Ishikawa (cell line): ENCODE measurements at regions not wholly inside any gene's neighbourhood (a gene's known extent, or its start where the extent isn't known, plus 50 kb on each side); places are given as distances from the start of the nearest gene placed in this dataset.

ENCODE experiments used
- CEBPB ChIP-seq: IDR thresholded peaks from 2 replicates; pipeline ENCODE4 v1.6.1; 2012
- CREB1 ChIP-seq: IDR thresholded peaks from 2 replicates; pipeline ENCODE4 v1.6.1; 2012; ENCODE audit warnings: low read depth
- EGR1 ChIP-seq: IDR thresholded peaks from 2 replicates; pipeline ENCODE4 v1.6.1; 2012
- EP300 ChIP-seq: IDR thresholded peaks from 2 replicates; pipeline ENCODE4 v1.6.1; 2012; ENCODE audit warnings: borderline replicate concordance
- FOXM1 ChIP-seq: IDR thresholded peaks from 2 replicates; pipeline ENCODE4 v1.6.1; 2012; ENCODE audit warnings: low read depth, borderline replicate concordance
- NFIC ChIP-seq: IDR thresholded peaks from 2 replicates; pipeline ENCODE4 v1.6.1; 2012
- RAD21 ChIP-seq: IDR thresholded peaks from 2 replicates; pipeline ENCODE4 v1.6.1; 2012; ENCODE audit warnings: low read depth
- TAF1 ChIP-seq: IDR thresholded peaks from 2 replicates; pipeline ENCODE4 v1.6.1; 2012; ENCODE audit warnings: low read depth, mild to moderate bottlenecking
- TCF12 ChIP-seq: IDR thresholded peaks from 2 replicates; pipeline ENCODE4 v1.6.1; 2012; ENCODE audit warnings: low read depth
- TEAD4 ChIP-seq: IDR thresholded peaks from 2 replicates; pipeline ENCODE4 v1.6.1; 2012
- YY1 ChIP-seq: IDR thresholded peaks from 2 replicates; pipeline ENCODE4 v1.6.1; 2012; ENCODE audit warnings: low read depth
- ZBTB7A ChIP-seq: IDR thresholded peaks from 2 replicates; pipeline ENCODE4 v1.6.1; 2012; ENCODE audit warnings: low read depth
- TF ChIP-seq, protein P1 (sequence below): IDR thresholded peaks from 2 replicates; pipeline ENCODE4 v1.6.1; 2012; ENCODE audit warnings: low read depth, mild to moderate bottlenecking
- TF ChIP-seq, protein P2 (sequence below): IDR thresholded peaks from 2 replicates; pipeline ENCODE4 v1.6.1; 2012
- TF ChIP-seq, protein P3 (sequence below): IDR thresholded peaks from 2 replicates; pipeline ENCODE4 v1.6.1; 2012

DNA sequence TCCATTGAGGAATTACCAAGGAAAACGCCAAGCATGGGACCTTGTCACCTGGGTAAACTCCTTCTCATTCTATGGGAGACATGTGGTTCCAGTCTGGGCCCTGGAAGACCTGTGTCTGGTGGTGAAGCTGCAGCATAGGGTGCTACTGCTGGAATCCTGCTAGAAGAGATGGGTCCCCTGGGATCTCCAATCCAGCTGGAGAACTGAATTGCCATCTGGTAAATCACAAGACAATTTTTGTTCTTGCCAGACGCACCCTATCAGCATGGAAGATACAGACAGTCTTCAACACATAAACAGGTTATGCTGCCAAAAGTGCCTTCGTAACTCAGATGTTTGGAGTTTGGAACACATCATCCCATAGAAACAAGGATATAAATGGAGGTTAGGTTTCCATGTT lies 424.0 kb upstream of the BRINP1 start:
- TF ChIP-seq TEAD4 (no peak), FOXM1 (no peak)

DNA sequence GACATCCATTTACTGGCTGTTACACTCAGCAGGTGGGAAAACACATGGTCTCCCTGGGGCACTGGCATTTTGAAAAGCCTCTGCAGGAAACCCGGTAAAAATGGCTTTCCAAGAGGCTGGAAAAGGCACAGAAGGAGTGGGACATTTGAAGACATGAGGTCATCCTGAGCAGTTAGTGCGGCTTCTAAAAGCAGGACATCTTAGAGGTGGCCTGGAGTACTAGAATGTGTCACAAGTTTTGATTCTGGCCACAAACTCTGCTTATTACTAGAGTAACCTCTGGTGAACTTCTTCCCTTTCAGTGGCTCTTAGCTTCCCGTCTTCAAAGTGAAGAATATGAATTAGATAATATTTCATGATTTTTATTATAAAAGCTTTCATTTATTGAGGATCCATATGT lies 423.0 kb upstream of the BRINP1 start:
- TF ChIP-seq NFIC (no peak), TAF1 (no peak)

DNA sequence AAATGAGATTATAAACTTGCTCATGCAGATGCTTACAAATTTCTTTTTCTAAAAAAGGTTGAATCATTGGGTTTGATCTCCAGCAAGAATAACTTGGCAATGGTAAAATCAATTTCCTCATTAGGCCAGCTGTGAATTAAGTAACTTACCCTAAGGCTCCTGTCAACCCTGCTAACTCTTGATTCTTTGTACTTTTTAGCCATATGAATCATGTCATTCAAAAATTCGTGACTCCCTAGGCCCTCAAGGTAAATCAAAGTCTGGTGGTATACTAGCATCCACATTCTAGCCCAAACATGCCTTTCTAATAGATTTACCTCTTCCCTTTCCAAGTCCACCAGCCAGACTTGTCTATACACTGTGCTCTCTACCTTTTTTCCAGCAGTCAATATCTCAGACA lies 420.8 kb upstream of the BRINP1 start:
- no peak for TF ChIP-seq RAD21
- TF ChIP-seq EP300 = no peak
- TF ChIP-seq CREB1 = no peak
- TF ChIP-seq TAF1 = no peak
- no peak for TF ChIP-seq EGR1
- TF ChIP-seq TCF12 = no peak
- no peak for TF ChIP-seq TEAD4
- TF ChIP-seq, protein P1, sequence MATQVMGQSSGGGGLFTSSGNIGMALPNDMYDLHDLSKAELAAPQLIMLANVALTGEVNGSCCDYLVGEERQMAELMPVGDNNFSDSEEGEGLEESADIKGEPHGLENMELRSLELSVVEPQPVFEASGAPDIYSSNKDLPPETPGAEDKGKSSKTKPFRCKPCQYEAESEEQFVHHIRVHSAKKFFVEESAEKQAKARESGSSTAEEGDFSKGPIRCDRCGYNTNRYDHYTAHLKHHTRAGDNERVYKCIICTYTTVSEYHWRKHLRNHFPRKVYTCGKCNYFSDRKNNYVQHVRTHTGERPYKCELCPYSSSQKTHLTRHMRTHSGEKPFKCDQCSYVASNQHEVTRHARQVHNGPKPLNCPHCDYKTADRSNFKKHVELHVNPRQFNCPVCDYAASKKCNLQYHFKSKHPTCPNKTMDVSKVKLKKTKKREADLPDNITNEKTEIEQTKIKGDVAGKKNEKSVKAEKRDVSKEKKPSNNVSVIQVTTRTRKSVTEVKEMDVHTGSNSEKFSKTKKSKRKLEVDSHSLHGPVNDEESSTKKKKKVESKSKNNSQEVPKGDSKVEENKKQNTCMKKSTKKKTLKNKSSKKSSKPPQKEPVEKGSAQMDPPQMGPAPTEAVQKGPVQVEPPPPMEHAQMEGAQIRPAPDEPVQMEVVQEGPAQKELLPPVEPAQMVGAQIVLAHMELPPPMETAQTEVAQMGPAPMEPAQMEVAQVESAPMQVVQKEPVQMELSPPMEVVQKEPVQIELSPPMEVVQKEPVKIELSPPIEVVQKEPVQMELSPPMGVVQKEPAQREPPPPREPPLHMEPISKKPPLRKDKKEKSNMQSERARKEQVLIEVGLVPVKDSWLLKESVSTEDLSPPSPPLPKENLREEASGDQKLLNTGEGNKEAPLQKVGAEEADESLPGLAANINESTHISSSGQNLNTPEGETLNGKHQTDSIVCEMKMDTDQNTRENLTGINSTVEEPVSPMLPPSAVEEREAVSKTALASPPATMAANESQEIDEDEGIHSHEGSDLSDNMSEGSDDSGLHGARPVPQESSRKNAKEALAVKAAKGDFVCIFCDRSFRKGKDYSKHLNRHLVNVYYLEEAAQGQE = no peak
- no peak for TF ChIP-seq CEBPB
- TF ChIP-seq, protein P2, sequence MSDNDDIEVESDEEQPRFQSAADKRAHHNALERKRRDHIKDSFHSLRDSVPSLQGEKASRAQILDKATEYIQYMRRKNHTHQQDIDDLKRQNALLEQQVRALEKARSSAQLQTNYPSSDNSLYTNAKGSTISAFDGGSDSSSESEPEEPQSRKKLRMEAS = no peak
- TF ChIP-seq, protein P3, sequence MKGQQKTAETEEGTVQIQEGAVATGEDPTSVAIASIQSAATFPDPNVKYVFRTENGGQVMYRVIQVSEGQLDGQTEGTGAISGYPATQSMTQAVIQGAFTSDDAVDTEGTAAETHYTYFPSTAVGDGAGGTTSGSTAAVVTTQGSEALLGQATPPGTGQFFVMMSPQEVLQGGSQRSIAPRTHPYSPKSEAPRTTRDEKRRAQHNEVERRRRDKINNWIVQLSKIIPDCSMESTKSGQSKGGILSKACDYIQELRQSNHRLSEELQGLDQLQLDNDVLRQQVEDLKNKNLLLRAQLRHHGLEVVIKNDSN = no peak
- no peak for TF ChIP-seq NFIC
- no peak for TF ChIP-seq YY1
- TF ChIP-seq ZBTB7A = no peak

DNA sequence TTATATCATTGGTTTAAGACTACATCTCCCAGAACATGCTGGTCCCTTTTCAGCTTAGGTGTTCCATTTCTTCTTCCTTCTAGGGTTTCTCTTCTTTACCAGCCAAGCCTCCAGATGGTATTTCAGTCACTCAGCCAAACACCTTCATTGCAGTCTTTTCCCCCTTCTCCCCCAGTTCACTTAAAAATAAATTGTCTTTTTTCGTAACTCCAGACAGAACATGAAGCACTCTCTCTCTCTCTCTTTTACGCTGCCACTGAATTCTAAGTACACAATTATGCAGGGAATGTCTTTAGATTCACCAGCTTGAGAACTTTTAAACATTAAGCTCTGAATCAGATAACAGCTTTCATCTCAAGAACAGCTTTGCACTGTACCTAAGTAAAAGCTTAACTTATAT lies 419.7 kb upstream of the BRINP1 start:
- TF ChIP-seq, protein P1 = no peak
- TF ChIP-seq CEBPB (no peak), EP300 (no peak), YY1 (no peak), TEAD4 (no peak), ZBTB7A (no peak), RAD21 (no peak), TAF1 (no peak), NFIC (no peak), CREB1 (no peak), TCF12 (no peak), FOXM1 (no peak), EGR1 (no peak)
- TF ChIP-seq, protein P3 = no peak
- TF ChIP-seq, protein P2 = no peak

DNA sequence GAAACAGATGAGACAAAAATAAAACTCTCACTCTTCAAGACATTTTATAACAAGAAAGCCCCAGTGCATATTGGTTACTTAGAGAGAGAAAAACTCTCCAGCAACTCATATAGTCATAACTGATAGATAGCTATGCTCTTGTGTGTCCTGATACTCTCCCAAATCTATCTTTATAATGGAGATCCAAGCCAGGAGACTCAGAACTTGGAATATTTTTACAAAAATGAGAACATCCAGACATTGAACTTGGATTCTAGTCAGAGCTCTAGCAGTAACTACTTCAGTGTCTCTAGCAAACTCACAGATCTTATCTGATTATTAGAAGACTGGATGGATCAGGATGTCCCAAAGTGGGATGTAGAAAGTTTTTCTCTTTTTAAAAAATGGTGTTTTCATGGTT lies 412.7 kb upstream of the BRINP1 start:
- TF ChIP-seq NFIC = no peak

DNA sequence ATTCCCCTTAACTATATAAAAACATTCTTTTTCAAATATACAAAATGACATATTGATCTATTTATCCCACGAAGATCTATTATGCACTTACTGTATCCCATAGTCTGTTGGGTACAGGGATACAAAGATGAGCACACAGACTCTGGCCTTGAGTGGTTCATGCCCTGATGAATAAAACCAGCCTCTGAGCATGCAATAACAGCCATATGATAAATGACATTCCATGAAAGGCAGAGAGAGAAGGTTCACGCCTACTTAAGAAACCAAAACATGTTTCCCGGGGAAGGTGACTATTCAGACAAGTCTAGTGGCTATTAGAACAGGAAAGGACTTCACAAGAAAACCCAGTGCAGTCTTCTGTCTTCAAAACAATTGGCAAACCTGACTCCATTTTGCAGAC lies 406.2 kb upstream of the BRINP1 start:
- TF ChIP-seq NFIC = no peak
- no peak for TF ChIP-seq FOXM1
- no peak for TF ChIP-seq CEBPB
- TF ChIP-seq CREB1 = no peak
- no peak for TF ChIP-seq RAD21
- TF ChIP-seq, protein P2 = no peak
- TF ChIP-seq EGR1 = no peak
- TF ChIP-seq TEAD4 = no peak
- TF ChIP-seq ZBTB7A = no peak
- no peak for TF ChIP-seq EP300
- no peak for TF ChIP-seq YY1
- TF ChIP-seq, protein P1 = no peak
- TF ChIP-seq TAF1 = no peak
